IMR-90 (cell line): ENCODE measurements at regions not wholly inside any gene's neighbourhood (a gene's known extent, or its start where the extent isn't known, plus 50 kb on each side); places are given as distances from the start of the nearest gene placed in this dataset.

Experiments
- BHLHE40 ChIP-seq: fragments of 150-350 bp; IDR thresholded peaks from 2 replicates; pipeline ENCODE4 v1.6.1; 2016; ENCODE audit warnings: mild to moderate bottlenecking, low read depth, low read length
- CEBPB ChIP-seq: IDR thresholded peaks from 2 replicates; pipeline ENCODE4 v1.6.1; 2012; ENCODE audit warnings: low read depth, low read length, improper control_type of control experiment
- ELK1 ChIP-seq: fragments of 150-350 bp; IDR thresholded peaks from 2 replicates; pipeline ENCODE4 v1.6.1; 2016; ENCODE audit warnings: low read depth, mild to moderate bottlenecking, low read length, moderate library complexity, borderline replicate concordance
- FOS ChIP-seq: fragments of 150-350 bp; IDR thresholded peaks from 2 replicates; pipeline ENCODE4 v1.6.1; 2016; ENCODE audit warnings: low read depth, low read length
- MAFK ChIP-seq: IDR thresholded peaks from 2 replicates; pipeline ENCODE4 v1.6.1; 2012; ENCODE audit warnings: low read depth, low read length, improper control_type of control experiment
- MXI1 ChIP-seq: IDR thresholded peaks from 2 replicates; pipeline ENCODE4 v1.6.1; 2012; ENCODE audit warnings: low read depth, mild to moderate bottlenecking, low read length, moderate library complexity, borderline replicate concordance
- POLR2A ChIP-seq: IDR thresholded peaks from 2 replicates; pipeline ENCODE4 v1.6.1; 2012; ENCODE audit warnings: mild to moderate bottlenecking, low read depth, low read length
- RCOR1 ChIP-seq: IDR thresholded peaks from 2 replicates; pipeline ENCODE4 v1.6.1; 2012; ENCODE audit warnings: mild to moderate bottlenecking, low read length, improper control_type of control experiment; ENCODE audit not compliant: insufficient replicate concordance
- RFX5 ChIP-seq: IDR thresholded peaks from 2 replicates; pipeline ENCODE4 v1.8.0; 2012; ENCODE audit warnings: low read depth, mild to moderate bottlenecking, low read length, moderate library complexity
- SMC3 ChIP-seq: fragments of 150-350 bp; IDR thresholded peaks from 2 replicates; pipeline ENCODE4 v1.6.1; 2016; ENCODE audit warnings: low read depth, mild to moderate bottlenecking, antibody characterized with exemption, low read length, moderate library complexity
- USF2 ChIP-seq: fragments of 150-350 bp; IDR thresholded peaks from 2 replicates; pipeline ENCODE4 v1.6.1; 2017; ENCODE audit warnings: mild to moderate bottlenecking, antibody characterized with exemption, low read length, low read depth
- TF ChIP-seq, protein P1 (sequence below): conservative IDR thresholded peaks from 2 replicates; pipeline ENCODE4 v1.5.1; 2012; ENCODE audit warnings: mild to moderate bottlenecking, low read depth, low read length, improper control_type of control experiment

DNA sequence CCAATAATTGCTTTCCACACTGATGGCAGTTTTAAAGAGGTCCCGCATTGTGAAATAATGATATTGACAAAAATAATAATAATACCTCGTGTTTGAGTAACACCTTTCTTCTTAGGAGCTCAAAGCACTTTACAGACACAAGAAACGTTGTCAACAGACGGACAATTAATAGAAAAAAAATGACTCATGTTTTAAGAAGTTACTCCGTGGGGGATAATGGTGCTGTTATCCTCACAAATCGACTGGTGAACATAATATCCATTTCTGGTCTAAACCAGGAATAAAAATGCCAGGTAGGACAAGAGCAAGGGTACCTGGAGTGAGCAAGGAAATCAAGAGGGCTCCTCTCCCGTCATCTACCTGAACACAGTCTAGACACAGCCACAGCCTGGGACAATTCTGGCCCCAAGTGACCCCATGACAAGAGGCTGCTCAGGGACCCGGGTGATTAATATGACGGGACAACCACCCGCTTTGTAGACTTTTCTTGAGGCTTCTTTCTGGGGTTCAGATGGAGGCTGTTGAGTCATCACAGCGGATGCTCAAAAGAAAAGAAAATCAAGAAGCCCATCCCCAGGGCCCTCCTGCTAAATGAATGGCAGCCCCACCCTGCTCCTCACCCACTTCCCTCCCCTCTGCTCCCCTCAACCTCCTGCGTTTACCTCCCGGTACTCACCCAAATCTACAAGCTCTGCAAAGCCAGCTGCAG lies 146.2 kb upstream of the IRF2BP2 start:
- TF ChIP-seq, protein P1, sequence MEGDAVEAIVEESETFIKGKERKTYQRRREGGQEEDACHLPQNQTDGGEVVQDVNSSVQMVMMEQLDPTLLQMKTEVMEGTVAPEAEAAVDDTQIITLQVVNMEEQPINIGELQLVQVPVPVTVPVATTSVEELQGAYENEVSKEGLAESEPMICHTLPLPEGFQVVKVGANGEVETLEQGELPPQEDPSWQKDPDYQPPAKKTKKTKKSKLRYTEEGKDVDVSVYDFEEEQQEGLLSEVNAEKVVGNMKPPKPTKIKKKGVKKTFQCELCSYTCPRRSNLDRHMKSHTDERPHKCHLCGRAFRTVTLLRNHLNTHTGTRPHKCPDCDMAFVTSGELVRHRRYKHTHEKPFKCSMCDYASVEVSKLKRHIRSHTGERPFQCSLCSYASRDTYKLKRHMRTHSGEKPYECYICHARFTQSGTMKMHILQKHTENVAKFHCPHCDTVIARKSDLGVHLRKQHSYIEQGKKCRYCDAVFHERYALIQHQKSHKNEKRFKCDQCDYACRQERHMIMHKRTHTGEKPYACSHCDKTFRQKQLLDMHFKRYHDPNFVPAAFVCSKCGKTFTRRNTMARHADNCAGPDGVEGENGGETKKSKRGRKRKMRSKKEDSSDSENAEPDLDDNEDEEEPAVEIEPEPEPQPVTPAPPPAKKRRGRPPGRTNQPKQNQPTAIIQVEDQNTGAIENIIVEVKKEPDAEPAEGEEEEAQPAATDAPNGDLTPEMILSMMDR = no peak
- no peak for TF ChIP-seq USF2
- no peak for TF ChIP-seq FOS
- no peak for TF ChIP-seq MAFK
- no peak for TF ChIP-seq SMC3
- TF ChIP-seq CEBPB = no peak
- no peak for TF ChIP-seq POLR2A
- no peak for TF ChIP-seq RFX5
- no peak for TF ChIP-seq ELK1
- no peak for TF ChIP-seq MXI1
- TF ChIP-seq BHLHE40 = no peak
- no peak for TF ChIP-seq RCOR1
